Transverse colon (tissue), 4 donors: ENCODE measurements at regions not wholly inside any gene's neighbourhood (a gene's known extent, or its start where the extent isn't known, plus 50 kb on each side); places are given as distances from the start of the nearest gene placed in this dataset.

Source experiments
- EP300 ChIP-seq: sonication (generic); formaldehyde crosslinking; IDR thresholded peaks from one replicate; pipeline ENCODE4 v1.6.1; 2017; ENCODE audit warnings: antibody characterized with exemption, low read depth
- POLR2A ChIP-seq: fragments of 450-650 bp; IDR thresholded peaks from one replicate; pipeline ENCODE4 v1.6.1; 2016; ENCODE audit warnings: antibody characterized with exemption, mild to moderate bottlenecking, moderate library complexity
- POLR2AphosphoS5 ChIP-seq, 3 donors: sonication (generic); formaldehyde crosslinking; IDR thresholded peaks; one replicate each; pipeline ENCODE4 v1.6.1; 2016; ENCODE audit warnings: antibody characterized with exemption in 3 of 3
- TF ChIP-seq, protein P1 (sequence below), 5 experiments: fragments of 200-600 bp in 3 of 5; fragments of 450-650 bp in 2 of 5; sonication (generic) in 3 of 5; IDR thresholded peaks; 1 replicate in 2 of 5; 2 replicates in 3 of 5; pipeline ENCODE4 v1.5.1; 2016 to 2017; ENCODE audit warnings: antibody characterized with exemption in 5 of 5, inconsistent platforms in 3 of 5, mild to moderate bottlenecking in 2 of 5, moderate library complexity in 1 of 5

DNA sequence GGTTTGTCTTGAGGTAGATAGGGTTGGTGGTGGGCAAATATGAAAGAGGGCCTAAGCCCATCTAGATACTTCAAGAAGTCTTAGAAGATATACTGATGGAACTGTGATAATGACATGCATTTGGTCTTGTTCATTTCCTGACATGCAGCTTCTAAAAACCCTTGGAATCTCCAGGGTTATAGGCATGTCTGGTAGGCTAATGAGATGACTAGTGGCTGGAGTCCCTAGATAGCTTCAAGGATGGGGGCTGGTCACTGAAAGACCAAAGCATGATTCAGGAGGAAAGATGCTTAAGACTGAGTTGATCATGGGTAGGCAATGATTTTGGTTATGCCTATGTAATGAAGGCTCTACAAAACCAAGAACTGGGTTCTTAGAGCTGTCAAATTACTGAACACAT, 217.9 kb upstream of the MOCS1 start:
- TF ChIP-seq, protein P1, sequence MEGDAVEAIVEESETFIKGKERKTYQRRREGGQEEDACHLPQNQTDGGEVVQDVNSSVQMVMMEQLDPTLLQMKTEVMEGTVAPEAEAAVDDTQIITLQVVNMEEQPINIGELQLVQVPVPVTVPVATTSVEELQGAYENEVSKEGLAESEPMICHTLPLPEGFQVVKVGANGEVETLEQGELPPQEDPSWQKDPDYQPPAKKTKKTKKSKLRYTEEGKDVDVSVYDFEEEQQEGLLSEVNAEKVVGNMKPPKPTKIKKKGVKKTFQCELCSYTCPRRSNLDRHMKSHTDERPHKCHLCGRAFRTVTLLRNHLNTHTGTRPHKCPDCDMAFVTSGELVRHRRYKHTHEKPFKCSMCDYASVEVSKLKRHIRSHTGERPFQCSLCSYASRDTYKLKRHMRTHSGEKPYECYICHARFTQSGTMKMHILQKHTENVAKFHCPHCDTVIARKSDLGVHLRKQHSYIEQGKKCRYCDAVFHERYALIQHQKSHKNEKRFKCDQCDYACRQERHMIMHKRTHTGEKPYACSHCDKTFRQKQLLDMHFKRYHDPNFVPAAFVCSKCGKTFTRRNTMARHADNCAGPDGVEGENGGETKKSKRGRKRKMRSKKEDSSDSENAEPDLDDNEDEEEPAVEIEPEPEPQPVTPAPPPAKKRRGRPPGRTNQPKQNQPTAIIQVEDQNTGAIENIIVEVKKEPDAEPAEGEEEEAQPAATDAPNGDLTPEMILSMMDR (IDR thresholded peaks at IDR 0.05): no peak
- TF ChIP-seq POLR2AphosphoS5 (IDR thresholded peaks at IDR 0.05): no peak
- no peak for TF ChIP-seq POLR2A
- no peak for TF ChIP-seq EP300
